Progenitor cell of endocrine pancreas (in vitro differentiated cells): ENCODE measurements at regions not wholly inside any gene's neighbourhood (a gene's known extent, or its start where the extent isn't known, plus 50 kb on each side); places are given as distances from the start of the nearest gene placed in this dataset.
A peak's percentile ranks its signal among the peaks of the same experiment; 100 is the strongest.

Experiments used
- DNase-seq: peaks from one replicate; pipeline ENCODE4 v3.0.0; 2021; ENCODE audit warnings: low spot score; ENCODE audit not compliant: unreplicated experiment
- H3K27ac Mint-ChIP-seq: 2 replicates; pipeline ENCODE4 v1.8.0; 2021; ENCODE audit warnings: mild to moderate bottlenecking, moderate library complexity, mixed read lengths
- H3K27me3 Mint-ChIP-seq: 2 replicates; pipeline ENCODE4 v1.8.0; 2021; ENCODE audit warnings: mixed read lengths
- H3K36me3 Mint-ChIP-seq: 2 replicates; pipeline ENCODE4 v1.8.0; 2022; ENCODE audit warnings: mixed read lengths; ENCODE audit not compliant: insufficient read depth
- H3K4me1 Mint-ChIP-seq: 2 replicates; pipeline ENCODE4 v1.8.0; 2021; ENCODE audit warnings: low read depth, mixed read lengths
- H3K4me3 Mint-ChIP-seq: 2 replicates; pipeline ENCODE4 v1.8.0; 2021; ENCODE audit warnings: low read depth, mild to moderate bottlenecking, moderate library complexity, mixed read lengths
- H3K9me3 Mint-ChIP-seq: 2 replicates; pipeline ENCODE4 v1.8.0; 2021; ENCODE audit warnings: low read depth, mixed read lengths
- TF ChIP-seq, protein P1 (sequence below): fragments of 200-600 bp; sonication (generic); IDR thresholded peaks from one replicate; pipeline ENCODE4 v1.5.0; 2021; ENCODE audit warnings: antibody characterized with exemption, mild to moderate bottlenecking; ENCODE audit not compliant: unreplicated experiment

DNA sequence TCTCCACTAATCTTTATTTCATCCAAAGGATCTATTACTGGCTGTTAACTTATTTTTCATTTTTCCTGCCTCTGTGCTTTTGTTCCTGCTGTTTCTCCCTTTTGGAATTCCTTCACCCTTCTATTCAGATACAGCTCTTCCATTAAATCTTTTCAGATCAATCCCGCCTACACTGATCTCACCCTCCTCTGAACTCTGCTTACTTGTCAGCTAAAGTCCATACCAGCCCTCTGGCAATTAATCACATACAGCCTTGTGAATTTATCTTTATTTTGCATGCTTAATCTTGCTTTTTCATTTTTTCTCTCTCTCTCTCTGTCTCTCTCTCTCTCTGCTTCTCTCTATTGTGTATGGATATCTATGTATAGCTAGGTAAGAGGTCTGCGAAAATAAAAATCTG is 100.8 kb upstream of the UMPS start:
- TF ChIP-seq, protein P1, sequence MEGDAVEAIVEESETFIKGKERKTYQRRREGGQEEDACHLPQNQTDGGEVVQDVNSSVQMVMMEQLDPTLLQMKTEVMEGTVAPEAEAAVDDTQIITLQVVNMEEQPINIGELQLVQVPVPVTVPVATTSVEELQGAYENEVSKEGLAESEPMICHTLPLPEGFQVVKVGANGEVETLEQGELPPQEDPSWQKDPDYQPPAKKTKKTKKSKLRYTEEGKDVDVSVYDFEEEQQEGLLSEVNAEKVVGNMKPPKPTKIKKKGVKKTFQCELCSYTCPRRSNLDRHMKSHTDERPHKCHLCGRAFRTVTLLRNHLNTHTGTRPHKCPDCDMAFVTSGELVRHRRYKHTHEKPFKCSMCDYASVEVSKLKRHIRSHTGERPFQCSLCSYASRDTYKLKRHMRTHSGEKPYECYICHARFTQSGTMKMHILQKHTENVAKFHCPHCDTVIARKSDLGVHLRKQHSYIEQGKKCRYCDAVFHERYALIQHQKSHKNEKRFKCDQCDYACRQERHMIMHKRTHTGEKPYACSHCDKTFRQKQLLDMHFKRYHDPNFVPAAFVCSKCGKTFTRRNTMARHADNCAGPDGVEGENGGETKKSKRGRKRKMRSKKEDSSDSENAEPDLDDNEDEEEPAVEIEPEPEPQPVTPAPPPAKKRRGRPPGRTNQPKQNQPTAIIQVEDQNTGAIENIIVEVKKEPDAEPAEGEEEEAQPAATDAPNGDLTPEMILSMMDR, result no peak
- no peak overlapping the region for H3K4me3 Mint-ChIP-seq
- no peaks in the 10 kb centered on the region for H3K9me3 Mint-ChIP-seq
- peak overlapping the region; percentile 46 for H3K27ac Mint-ChIP-seq
- DNase-seq, result no peak
- no peaks in the 10 kb centered on the region for H3K27me3 Mint-ChIP-seq
- peaks cover 36% of the 10 kb centered on the region for H3K4me1 Mint-ChIP-seq
- peaks cover 6% of the 10 kb centered on the region for H3K36me3 Mint-ChIP-seq

DNA sequence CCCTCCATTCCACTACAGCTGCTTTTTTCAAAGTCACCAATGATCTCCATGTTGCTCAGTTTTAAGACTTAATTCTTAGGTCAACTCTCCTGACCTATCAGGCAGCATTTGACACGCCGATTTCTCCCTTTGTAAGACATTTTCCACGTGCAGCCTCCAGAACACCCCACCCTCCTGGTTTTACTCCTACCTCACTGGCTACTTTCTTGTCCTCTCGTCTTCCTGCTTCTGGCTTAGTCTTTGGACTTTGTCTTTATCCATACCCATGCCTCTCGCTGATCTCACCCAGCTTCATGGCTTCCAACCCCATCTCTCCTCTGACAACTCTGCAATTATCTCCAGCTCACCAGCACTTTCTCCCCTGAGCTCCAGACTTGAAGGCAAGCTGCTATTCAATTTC is 99.3 kb upstream of the UMPS start:
- Mint-ChIP-seq H3K27ac (no peak overlapping the region), H3K4me3 (no peak overlapping the region), H3K27me3 (no peaks in the 10 kb centered on the region), H3K9me3 (no peaks in the 10 kb centered on the region), H3K36me3 (peaks cover 8% of the 10 kb centered on the region), H3K4me1 (peaks cover 51% of the 10 kb centered on the region)
- DNase-seq, result no peak
- TF ChIP-seq, protein P1, result no peak

DNA sequence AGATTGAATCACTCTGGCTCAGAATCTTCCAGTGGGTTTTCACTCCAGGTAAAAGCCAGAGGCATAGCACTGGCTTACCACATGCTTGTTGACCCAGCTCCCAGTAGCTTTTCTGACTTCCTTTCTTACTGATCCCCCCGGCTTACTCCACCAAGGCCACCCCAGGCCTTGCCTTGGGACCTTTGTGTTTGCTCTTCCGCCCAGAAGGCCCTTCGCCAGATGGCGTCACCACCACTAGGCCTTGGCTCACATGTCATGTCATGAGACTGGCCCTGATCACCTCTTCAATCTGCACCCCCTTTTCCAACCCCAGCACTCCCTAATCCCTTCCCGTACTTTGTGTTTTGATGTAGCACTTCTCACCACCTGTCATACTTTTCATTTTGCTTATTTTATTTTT is 98.5 kb upstream of the UMPS start:
- TF ChIP-seq, protein P1, result no peak
- Mint-ChIP-seq H3K27ac (no peak overlapping the region), H3K27me3 (no peaks in the 10 kb centered on the region), H3K36me3 (peaks cover 8% of the 10 kb centered on the region), H3K4me3 (no peak overlapping the region), H3K4me1 (peaks cover 56% of the 10 kb centered on the region), H3K9me3 (no peaks in the 10 kb centered on the region)
- DNase-seq, result no peak

DNA sequence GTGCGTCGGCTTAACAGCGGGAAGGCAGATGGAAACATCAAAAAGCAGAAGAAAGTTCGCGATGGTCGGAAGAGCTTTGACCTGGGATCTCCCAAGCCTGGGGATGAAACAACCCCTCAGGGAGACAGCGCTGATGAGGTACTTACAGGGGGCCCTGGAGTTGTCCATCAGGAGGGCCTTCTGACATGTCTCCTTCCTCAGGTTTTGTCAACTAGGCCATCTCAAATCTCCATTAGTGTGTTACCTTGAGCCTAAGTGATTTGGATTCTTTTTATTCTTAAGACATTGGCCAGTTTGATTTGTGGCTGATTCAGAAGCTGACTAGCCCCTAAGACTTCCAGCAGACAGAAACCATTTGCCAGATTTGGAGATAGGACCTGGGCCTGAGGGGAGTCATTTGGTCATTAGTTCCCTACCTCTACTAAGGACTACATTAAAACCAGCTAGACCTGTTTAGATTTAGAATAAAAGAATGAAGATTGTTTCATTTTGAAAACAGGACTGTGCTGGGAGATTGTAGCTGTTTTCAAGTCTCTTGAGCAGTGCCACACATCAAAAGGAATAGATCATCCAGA is 97.6 kb upstream of the UMPS start:
- Mint-ChIP-seq H3K27me3 (no peaks in the 10 kb centered on the region), H3K9me3 (no peaks in the 10 kb centered on the region), H3K4me1 (peaks cover 55% of the 10 kb centered on the region), H3K4me3 (no peak overlapping the region), H3K36me3 (peaks cover 8% of the 10 kb centered on the region), H3K27ac (no peak overlapping the region)
- no peak for DNase-seq
- TF ChIP-seq, protein P1, result no peak

DNA sequence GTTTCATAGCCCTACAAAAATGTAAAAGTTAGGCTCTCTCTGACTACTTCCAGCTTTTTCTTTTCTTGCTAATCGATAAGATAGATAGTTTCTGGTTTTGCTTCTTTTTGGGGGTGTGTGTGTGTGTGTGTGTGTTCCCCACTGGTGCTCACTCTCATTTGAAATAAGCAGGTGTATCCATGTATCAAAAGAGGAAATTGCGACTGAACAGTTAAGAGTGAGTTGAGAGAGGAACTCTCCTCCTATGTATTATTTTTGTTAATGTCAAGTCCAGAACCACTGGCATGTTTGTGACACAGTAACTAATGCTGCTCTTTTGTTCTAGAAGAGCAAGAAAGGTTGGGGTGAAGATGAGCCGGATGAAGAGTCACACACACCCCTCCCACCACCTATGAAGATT is 96.7 kb upstream of the UMPS start:
- Mint-ChIP-seq H3K4me1 (peaks cover 51% of the 10 kb centered on the region), H3K27me3 (no peaks in the 10 kb centered on the region), H3K9me3 (no peaks in the 10 kb centered on the region), H3K4me3 (no peak overlapping the region), H3K36me3 (peaks cover 8% of the 10 kb centered on the region), H3K27ac (no peak overlapping the region)
- no peak for DNase-seq
- TF ChIP-seq, protein P1, result no peak
